ENCODE measurements at regions not wholly inside any gene's neighbourhood (a gene's known extent, or its start where the extent isn't known, plus 50 kb on each side); places are given as distances from the start of the nearest gene placed in this dataset.
"Not testable (repeated sequence)": the region's sequence is repeated elsewhere in the genome, so short reads cannot be mapped to it uniquely, and the experiment has no call there.

- not testable (repeated sequence) for TF ChIP-seq POLR2A, CTCF (IDR thresholded peaks at IDR 0.05)
These were observed 87.3 kb downstream of the FAM72C start for GRCh38 chr1:143884532-143884931.

Data from breast epithelium (tissue), 3 donors.